OCI-LY7 (cell line): ENCODE measurements at regions not wholly inside any gene's neighbourhood (a gene's known extent, or its start where the extent isn't known, plus 50 kb on each side); places are given as distances from the start of the nearest gene placed in this dataset.

Experiments
- BruUV-seq: library from RNA; stranded (reverse); fragments of 400-500 nt; replicated peaks from 2 replicates; lab custom pipeline; 2021; lab: Mats Ljungman, UMichigan
- CTCF ChIA-PET: fragments of 300-600 bp; sonication (Branson Sonifier 250); formaldehyde crosslinking; loops from one replicate; lab custom pipeline; 2022; ENCODE audit warnings: antibody characterized with exemption; ENCODE audit not compliant: unreplicated experiment; lab: Charles Lee
- POLR2A ChIA-PET: fragments of 300-600 bp; sonication (Branson Sonifier 250); formaldehyde crosslinking; loops from one replicate; lab custom pipeline; 2022; ENCODE audit warnings: antibody characterized with exemption; lab: Charles Lee
- DNase-seq: peaks from one replicate; pipeline ENCODE4 v3.0.0-alpha.2; 2015; ENCODE audit warnings: low spot score
- H2AFZ ChIP-seq: fragments of 200-600 bp; sonication (generic), shearing (Covaris generic); 2 replicates; pipeline ENCODE4 v1.6.1; 2014; ENCODE audit warnings: mild to moderate bottlenecking, antibody characterized with exemption, low read length, moderate library complexity
- H3K27ac ChIP-seq: fragments of 200-600 bp; sonication (generic); 2 replicates; pipeline ENCODE4 v1.5.1; 2014; ENCODE audit warnings: mixed run types, low read depth, mild to moderate bottlenecking, moderate library complexity, low read length, inconsistent platforms; ENCODE audit not compliant: poor library complexity, severe bottlenecking
- H3K36me3 ChIP-seq: fragments of 200-600 bp; sonication (generic); 2 replicates; pipeline ENCODE4 v1.6.1; 2014; ENCODE audit warnings: mild to moderate bottlenecking, antibody characterized with exemption, low read length, moderate library complexity, mixed read lengths; ENCODE audit not compliant: insufficient read depth
- H3K4me1 ChIP-seq: fragments of 200-600 bp; sonication (generic); 2 replicates; pipeline ENCODE4 v1.5.1; 2014; ENCODE audit warnings: mild to moderate bottlenecking, low read length; ENCODE audit not compliant: insufficient read depth, poor library complexity, severe bottlenecking
- H3K4me2 ChIP-seq: fragments of 200-600 bp; sonication (generic); 2 replicates; pipeline ENCODE4 v1.6.1; 2014; ENCODE audit warnings: mild to moderate bottlenecking, low read length
- H3K4me3 ChIP-seq: fragments of 200-600 bp; sonication (generic); 2 replicates; pipeline ENCODE4 v1.5.1; 2014; ENCODE audit warnings: mild to moderate bottlenecking, low read depth, low read length; ENCODE audit not compliant: poor library complexity, severe bottlenecking
- H3K79me2 ChIP-seq: fragments of 200-600 bp; sonication (generic); 2 replicates; pipeline ENCODE4 v1.6.1; 2016; ENCODE audit warnings: low read depth, mild to moderate bottlenecking, low read length, moderate library complexity, mixed read lengths; ENCODE audit not compliant: insufficient read depth
- H3K9me2 ChIP-seq: fragments of 200-600 bp; sonication (generic); 2 replicates; pipeline ENCODE4 v1.6.1; 2016; ENCODE audit warnings: mild to moderate bottlenecking, low read length, mixed read lengths; ENCODE audit not compliant: insufficient read depth
- H3K9me3 ChIP-seq: fragments of 200-600 bp; sonication (generic); 2 replicates; pipeline ENCODE4 v1.6.1; 2014; ENCODE audit warnings: mild to moderate bottlenecking, mixed run types, low read length, mixed read lengths
- H4K20me1 ChIP-seq: fragments of 200-600 bp; sonication (generic); 2 replicates; pipeline ENCODE4 v1.6.1; 2014; ENCODE audit warnings: mild to moderate bottlenecking, antibody characterized with exemption, low read length, moderate library complexity, mixed read lengths; ENCODE audit not compliant: insufficient read depth
- EZH2phosphoT487 ChIP-seq: fragments of 200-600 bp; sonication (generic); IDR thresholded peaks from 2 replicates; pipeline ENCODE4 v1.6.1; 2018; ENCODE audit warnings: low read depth, borderline replicate concordance, mild to moderate bottlenecking, mixed run types, antibody characterized with exemption, low read length, moderate library complexity, mixed read lengths
- intact Hi-C: fragments of 100-400 bp; cut with micrococcal nuclease; formaldehyde crosslinking; loops from one replicate; pipeline ENCODE4 v1.10.0; 2022; ENCODE audit not compliant: unreplicated experiment
- TF ChIP-seq, protein P1 (sequence below): fragments of 200-600 bp; sonication (generic); conservative IDR thresholded peaks from 2 replicates; pipeline ENCODE4 v1.5.1; 2014; ENCODE audit warnings: mild to moderate bottlenecking, antibody characterized with exemption, low read length, moderate library complexity, mixed read lengths

DNA sequence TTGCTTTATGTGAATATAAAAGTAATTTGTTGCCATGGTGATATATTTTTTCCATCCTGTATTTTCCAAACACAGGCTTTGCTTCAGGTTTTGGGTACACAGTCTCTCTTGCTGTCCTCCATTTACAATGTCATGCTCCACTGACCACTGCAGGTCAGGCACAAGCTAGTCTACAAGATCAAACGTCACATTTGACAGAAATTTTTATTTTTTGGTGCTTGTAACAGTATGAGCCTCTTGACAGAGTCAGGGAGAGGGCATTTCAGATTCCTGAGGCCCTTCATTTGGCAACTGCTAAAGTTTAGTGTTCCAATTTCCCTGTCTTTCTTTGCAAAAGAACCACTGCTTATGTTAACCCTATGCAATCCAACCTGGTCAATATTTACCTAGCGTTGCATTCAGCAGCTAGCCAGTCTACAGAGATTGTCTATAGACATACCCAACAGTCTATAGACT lies 175.0 kb downstream of the RFC3 start:
- BruUV-seq, result no TSS peak
- ChIA-PET POLR2A (interaction anchor here (0.5 to 2.5 kb wide), 5 partner anchors 13 to 980 kb away, joined by 3 to 12 read pairs (median 8); no protein-coding TSS in a partner anchor), CTCF (no interaction called here)
- TF ChIP-seq, protein P1, sequence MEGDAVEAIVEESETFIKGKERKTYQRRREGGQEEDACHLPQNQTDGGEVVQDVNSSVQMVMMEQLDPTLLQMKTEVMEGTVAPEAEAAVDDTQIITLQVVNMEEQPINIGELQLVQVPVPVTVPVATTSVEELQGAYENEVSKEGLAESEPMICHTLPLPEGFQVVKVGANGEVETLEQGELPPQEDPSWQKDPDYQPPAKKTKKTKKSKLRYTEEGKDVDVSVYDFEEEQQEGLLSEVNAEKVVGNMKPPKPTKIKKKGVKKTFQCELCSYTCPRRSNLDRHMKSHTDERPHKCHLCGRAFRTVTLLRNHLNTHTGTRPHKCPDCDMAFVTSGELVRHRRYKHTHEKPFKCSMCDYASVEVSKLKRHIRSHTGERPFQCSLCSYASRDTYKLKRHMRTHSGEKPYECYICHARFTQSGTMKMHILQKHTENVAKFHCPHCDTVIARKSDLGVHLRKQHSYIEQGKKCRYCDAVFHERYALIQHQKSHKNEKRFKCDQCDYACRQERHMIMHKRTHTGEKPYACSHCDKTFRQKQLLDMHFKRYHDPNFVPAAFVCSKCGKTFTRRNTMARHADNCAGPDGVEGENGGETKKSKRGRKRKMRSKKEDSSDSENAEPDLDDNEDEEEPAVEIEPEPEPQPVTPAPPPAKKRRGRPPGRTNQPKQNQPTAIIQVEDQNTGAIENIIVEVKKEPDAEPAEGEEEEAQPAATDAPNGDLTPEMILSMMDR, result no peak
- no peak for TF ChIP-seq EZH2phosphoT487
- DNase-seq, result peak; percentile 57
- H4K20me1 ChIP-seq, result no peaks in the 10 kb centered on the region
- peak overlapping the region; percentile 56 for H3K4me2 ChIP-seq
- H2AFZ ChIP-seq, result peak overlapping the region; percentile 84
- H3K4me1 ChIP-seq, result peaks cover 41% of the 10 kb centered on the region
- peak overlapping the region; percentile 34 for H3K27ac ChIP-seq
- no peaks in the 10 kb centered on the region for H3K36me3 ChIP-seq
- peak overlapping the region; percentile 29 for H3K4me3 ChIP-seq
- H3K9me2 ChIP-seq, result no peaks in the 10 kb centered on the region
- H3K79me2 ChIP-seq, result no peaks in the 10 kb centered on the region
- no peaks in the 10 kb centered on the region for H3K9me3 ChIP-seq
- intact Hi-C loops, result loop anchor here (5.0 to 10.0 kb wide), 2 partner anchors 44 to 188 kb away; no protein-coding TSS in a partner anchor

DNA sequence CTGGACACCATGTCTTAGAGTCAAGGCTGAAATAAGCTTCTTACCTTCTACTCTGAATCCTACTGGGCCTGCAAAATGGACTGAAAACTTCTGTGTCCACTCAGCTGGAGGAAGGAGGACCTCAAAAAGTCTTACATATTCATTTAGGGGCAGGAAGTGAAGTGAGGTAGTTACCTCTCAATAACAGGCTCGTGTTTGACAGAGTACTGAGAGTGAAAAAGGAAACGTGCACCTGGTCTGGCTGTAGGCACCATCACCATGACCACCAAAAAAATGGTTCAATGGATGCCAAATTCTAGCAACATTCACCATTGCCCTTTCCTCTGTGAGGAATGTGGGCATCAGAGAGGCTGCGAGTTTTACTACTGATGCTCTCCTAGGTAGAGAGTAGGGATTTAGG lies 176.2 kb downstream of the RFC3 start:
- Histone ChIP-seq H3K9me2 (no peaks in the 10 kb centered on the region), H3K79me2 (no peaks in the 10 kb centered on the region), H3K36me3 (no peaks in the 10 kb centered on the region), H3K9me3 (no peaks in the 10 kb centered on the region), H3K4me3 (no peak overlapping the region), H2AFZ (peak overlapping the region; percentile 61), H3K4me1 (peaks cover 41% of the 10 kb centered on the region), H3K27ac (no peak overlapping the region), H3K4me2 (peak overlapping the region; percentile 56; the same call in 1 of the 2 replicates), H4K20me1 (no peaks in the 10 kb centered on the region)
- DNase-seq, result peak; percentile 45
- TF ChIP-seq, protein P1, result no peak
- no peak for TF ChIP-seq EZH2phosphoT487
- CTCF ChIA-PET, result no interaction called here
- POLR2A ChIA-PET, result interaction anchor here (1.1 to 2.2 kb wide), 2 partner anchors 13 to 83 kb away, joined by 3 to 12 read pairs; no protein-coding TSS in a partner anchor
- BruUV-seq, result no TSS peak
- intact Hi-C loops, result loop anchor here (5.0 to 10.0 kb wide), 2 partner anchors 43 to 189 kb away; no protein-coding TSS in a partner anchor

DNA sequence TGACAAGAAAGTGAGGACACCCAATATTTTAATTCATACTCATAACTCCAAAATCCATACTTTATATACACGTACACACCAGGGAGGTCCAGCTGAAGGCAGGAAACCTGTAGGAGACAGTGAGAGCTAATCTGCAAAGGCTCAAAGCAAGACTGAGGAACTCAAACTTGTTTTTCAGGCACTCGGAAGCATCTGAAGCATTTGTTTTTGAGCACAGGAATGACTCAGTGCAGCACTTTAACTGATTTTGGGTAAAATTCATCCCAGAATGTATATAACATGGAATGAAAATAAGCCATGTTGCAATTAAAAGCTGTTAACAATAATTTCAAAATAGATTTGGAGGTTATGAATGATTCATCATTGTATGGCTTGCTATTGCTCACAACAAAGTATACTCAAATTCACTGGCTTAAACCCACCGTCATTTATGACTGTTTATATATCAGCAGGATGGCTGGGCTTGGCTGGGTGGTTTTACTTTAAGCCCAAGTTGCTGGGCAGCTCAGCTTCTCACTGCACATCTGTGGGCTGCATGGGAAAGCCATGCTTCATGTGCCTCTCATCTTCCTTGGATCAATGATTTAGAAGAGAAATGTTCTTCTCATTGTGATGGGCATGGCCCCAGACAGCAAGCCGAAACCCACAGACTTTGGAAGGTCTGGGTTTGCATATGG lies 177.0 kb downstream of the RFC3 start:
- Histone ChIP-seq H2AFZ (no peak overlapping the region), H3K9me3 (no peaks in the 10 kb centered on the region), H3K4me3 (no peak overlapping the region), H3K36me3 (no peaks in the 10 kb centered on the region), H3K4me2 (no peak overlapping the region), H4K20me1 (no peaks in the 10 kb centered on the region), H3K79me2 (no peaks in the 10 kb centered on the region), H3K27ac (no peak overlapping the region), H3K9me2 (no peaks in the 10 kb centered on the region), H3K4me1 (peaks cover 41% of the 10 kb centered on the region)
- CTCF ChIA-PET, result no interaction called here
- TF ChIP-seq EZH2phosphoT487, result no peak
- TF ChIP-seq, protein P1, result no peak
- DNase-seq, result no peak
- BruUV-seq, result no TSS peak
- POLR2A ChIA-PET, result interaction anchor here (1.7 kb wide), 1 partner anchor 43 kb away, joined by 4 read pairs; no protein-coding TSS in a partner anchor
- intact Hi-C loops, result loop anchor here (5.0 to 10.0 kb wide), 2 partner anchors 42 to 190 kb away; no protein-coding TSS in a partner anchor
